HG02798 (cell line): ENCODE measurements at regions not wholly inside any gene's neighbourhood (a gene's known extent, or its start where the extent isn't known, plus 50 kb on each side); places are given as distances from the start of the nearest gene placed in this dataset.
A peak's percentile ranks its signal among the peaks of the same experiment; 100 is the strongest.
"Not testable (repeated sequence)": the region's sequence is repeated elsewhere in the genome, so short reads cannot be mapped to it uniquely, and the experiment has no call there.

Experiments used
- ATAC-seq: cut with Tn5 transposase; IDR thresholded peaks from one replicate; pipeline ENCODE4 v1.9.1; 2021; ENCODE audit warnings: mild to moderate bottlenecking; ENCODE audit not compliant: unreplicated experiment, poor library complexity

DNA sequence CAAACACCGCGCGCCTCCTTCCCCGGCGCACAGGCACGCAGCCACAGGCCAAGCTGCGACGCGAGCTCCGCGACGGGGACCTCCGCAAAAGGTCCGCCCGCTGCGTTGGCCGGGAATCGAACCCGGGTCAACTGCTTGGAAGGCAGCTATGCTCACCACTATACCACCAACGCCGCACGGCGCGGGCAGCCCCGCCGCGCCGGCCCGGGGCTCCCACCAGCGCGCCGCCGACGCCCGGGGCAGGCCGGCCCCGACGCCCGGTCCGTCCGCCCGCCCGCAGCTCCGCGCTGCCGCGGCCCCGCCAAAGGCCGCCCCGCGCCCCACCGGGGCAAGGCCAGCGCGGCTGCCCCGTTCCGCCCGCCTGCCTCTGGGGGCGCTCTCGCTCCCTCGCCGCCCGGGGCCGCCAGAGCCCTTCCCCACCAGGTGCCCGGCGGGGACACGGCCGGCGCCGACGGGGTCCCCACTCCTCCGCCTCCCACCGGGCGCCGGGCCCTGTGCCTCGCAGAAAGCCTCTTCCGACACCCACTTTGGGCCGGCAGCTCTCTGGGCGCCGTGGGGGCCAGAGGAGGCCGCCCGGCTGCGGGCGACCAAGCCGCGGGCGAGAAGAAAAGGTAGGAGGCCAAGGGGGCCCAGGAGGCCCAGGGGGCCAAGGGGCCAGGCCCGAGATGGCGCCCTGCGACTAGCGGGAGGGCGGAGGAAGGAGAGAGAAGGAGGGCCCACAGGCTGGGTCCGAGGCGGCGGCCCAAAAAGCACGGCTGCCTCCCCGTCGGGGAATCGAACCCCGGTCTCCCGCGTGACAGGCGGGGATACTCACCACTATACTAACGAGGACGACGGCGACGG lies 50.2 kb upstream of the FCGR2A start:
- ATAC-seq, result peak; percentile 23

DNA sequence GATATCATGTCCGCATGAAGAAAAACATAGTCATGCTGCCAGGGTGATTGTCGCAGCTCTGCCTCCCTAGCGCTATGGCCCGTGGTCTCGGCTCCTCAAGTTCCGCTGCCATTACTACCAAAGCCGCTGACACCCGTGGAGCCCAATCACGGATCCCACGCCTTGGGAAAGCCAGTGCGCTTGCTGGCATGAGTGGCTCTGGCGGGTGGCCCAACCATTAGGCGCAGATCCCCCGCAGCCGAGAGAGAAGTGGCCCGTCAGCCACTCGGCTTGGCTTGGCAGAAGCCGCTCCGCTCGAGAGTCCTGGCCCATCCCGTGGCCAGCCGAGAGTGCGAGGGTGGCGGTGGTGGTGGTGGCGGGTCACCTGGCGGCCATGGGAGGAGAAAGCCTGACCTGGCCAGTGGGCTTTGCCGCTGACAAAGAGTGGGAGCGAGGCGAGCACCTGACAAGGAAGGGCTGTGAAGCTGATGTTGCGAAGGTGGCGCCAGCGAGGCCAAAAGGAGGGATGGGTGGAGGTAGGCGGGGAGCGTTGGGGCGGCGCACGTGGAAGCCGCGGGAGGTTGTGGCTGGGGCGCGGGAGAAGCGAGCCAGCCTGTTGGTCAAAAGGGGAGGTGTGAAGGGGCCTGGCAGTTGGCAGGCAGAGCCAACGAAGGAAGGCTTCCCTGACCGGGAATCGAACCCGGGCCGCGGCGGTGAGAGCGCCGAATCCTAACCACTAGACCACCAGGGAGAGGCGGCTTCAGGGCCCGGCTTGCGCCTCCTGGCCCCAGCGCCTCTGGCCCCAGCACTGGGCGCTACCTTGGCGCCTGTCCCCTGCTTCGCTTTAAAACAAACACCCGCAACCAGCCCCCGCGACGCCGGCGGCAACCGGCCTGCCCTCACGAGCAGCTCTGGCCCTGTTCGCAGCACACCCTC lies 51.0 kb upstream of the FCGR2A start:
- ATAC-seq, result peak; percentile 63

DNA sequence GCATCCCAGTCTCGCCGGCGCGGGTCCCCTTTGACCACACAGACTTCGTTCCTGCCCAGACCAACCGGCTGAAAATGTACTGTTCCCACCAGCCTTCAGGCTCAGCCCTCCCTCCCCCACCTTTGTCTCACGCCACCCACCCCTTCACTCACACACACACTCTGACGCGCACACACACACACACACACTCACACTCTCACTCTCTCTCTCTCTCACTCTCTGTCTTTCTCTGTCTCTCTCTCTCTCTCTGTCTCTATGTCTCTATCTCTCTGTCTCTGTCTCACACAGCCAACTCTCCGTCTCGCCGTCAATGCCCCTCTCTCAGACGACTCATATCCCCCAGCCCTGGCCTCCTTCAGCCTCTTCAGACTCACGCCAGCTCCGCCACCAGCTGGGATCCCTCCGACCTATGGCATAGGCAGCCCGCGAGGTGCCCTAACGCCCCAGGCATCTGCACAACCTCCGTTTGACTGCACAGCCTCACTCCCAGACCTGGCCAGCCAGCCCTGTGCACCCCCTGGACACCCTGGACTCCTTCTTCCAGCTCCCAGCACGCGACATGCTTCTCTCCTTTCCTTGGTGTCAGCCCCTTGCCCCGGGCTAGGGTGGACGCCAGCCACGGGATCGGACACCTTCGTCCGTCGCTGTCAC lies 53.4 kb upstream of the FCGR2A start:
- ATAC-seq, result not testable (repeated sequence)

DNA sequence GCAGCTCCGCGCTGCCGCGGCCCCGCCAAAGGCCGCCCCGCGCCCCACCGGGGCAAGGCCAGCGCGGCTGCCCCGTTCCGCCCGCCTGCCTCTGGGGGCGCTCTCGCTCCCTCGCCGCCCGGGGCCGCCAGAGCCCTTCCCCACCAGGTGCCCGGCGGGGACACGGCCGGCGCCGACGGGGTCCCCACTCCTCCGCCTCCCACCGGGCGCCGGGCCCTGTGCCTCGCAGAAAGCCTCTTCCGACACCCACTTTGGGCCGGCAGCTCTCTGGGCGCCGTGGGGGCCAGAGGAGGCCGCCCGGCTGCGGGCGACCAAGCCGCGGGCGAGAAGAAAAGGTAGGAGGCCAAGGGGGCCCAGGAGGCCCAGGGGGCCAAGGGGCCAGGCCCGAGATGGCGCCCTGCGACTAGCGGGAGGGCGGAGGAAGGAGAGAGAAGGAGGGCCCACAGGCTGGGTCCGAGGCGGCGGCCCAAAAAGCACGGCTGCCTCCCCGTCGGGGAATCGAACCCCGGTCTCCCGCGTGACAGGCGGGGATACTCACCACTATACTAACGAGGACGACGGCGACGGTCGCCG lies 57.4 kb upstream of the FCGR2A start:
- peak; percentile 34 for ATAC-seq

DNA sequence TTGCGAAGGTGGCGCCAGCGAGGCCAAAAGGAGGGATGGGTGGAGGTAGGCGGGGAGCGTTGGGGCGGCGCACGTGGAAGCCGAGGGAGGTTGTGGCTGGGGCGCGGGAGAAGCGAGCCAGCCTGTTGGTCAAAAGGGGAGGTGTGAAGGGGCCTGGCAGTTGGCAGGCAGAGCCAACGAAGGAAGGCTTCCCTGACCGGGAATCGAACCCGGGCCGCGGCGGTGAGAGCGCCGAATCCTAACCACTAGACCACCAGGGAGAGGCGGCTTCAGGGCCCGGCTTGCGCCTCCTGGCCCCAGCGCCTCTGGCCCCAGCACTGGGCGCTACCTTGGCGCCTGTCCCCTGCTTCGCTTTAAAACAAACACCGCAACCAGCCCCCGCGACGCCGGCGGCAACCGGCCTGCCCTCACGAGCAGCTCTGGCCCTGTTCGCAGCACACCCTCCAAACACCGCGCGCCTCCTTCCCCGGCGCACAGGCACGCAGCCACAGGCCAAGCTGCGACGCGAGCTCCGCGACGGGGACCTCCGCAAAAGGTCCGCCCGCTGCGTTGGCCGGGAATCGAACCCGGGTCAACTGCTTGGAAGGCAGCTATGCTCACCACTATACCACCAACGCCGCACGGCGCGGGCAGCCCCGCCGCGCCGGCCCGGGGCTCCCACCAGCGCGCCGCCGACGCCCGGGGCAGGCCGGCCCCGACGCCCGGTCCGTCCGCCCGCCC lies 58.1 kb upstream of the FCGR2A start:
- ATAC-seq, result peak; percentile 43

DNA sequence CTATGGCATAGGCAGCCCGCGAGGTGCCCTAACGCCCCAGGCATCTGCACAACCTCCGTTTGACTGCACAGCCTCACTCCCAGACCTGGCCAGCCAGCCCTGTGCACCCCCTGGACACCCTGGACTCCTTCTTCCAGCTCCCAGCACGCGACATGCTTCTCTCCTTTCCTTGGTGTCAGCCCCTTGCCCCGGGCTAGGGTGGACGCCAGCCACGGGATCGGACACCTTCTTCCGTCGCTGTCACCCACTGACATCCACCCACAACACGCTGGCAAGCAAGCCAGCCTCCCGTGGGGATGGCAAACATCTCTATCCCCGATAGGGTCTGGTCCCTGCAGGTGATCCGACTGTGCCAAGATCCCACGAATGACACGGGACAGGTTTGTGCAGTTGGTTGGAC lies 60.5 kb upstream of the FCGR2A start:
- not testable (repeated sequence) for ATAC-seq

DNA sequence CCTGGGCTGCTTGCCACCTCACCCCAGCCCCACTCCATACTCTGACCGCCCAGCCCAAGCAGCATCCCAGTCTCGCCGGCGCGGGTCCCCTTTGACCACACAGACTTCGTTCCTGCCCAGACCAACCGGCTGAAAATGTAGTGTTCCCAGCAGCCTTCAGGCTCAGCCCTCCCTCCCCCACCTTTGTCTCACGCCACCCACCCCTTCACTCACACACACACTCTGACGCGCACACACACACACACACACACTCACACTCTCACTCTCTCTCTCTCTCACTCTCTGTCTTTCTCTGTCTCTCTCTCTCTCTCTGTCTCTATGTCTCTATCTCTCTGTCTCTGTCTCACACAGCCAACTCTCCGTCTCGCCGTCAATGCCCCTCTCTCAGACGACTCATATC lies 61.0 kb upstream of the FCGR2A start:
- ATAC-seq, result not testable (repeated sequence)

DNA sequence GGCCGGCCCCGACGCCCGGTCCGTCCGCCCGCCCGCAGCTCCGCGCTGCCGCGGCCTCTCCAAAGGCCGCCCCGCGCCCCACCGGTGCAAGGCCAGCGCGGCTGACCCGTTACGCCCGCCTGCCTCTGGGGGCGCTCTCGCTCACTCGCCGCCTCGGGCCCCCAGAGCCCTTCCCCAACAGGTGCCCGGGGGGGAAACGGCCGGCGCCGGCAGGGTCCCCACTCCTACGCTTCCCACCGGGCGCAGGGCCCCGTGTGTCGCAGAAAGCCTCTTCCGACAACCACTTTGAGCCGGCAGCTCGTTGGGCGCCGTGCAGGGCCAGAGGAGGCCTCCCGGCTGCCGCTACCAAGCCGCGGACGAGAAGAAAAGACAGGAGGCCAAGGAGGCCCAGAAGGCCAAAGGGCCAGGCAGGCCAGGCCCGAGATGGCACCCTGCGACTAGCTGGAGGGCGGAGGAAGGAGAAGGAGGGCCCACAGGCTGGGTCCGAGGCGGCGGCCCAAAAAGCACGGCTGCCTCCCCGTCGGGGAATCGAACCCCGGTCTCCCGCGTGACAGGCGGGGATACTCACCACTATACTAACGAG lies 64.9 kb upstream of the FCGR2A start:
- no peak for ATAC-seq

DNA sequence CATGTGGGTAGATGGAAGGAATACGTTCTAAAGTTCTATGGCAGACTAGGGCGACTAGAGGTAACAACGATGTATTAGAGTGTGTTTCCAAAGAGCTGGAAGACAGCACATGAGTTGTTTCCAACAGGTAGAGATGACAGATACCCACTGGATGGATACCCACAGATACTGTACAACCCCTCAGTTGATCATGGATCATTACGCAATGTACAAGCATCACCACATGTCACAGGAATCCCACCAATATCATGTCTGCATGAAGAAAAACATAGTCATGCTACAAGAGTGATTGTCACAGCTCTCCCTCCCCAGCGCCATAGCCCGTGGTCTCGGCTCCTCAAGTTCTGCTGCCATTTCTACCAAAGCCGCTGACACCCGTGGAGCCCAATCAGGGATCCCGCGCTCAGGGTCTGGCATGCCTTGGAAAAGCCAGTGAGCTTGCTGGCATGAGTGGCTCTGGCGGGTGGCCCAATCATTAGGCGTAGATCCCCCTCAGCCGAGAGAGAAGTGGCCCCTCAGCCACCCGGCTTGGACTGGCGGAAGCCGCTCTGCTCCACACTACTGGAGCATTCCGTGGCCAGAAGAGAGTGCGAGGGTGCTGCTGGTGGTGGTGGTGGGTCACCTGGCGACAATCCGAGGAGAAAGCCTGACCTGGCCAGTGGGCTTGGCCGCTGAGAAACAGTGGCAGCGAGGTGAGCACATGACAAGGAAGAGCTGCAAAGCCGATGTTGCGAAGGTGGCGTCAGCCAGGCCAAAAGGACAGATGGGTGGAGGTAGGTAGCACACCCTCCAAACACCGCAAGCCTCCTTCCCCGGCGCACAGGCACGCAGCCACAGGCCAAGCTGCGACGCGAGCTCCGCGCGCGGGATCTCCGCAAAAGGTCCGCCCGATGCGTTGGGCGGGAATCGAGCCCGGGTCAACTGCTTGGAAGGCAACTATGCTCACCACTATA lies 65.7 kb upstream of the FCGR2A start:
- ATAC-seq, result no peak

DNA sequence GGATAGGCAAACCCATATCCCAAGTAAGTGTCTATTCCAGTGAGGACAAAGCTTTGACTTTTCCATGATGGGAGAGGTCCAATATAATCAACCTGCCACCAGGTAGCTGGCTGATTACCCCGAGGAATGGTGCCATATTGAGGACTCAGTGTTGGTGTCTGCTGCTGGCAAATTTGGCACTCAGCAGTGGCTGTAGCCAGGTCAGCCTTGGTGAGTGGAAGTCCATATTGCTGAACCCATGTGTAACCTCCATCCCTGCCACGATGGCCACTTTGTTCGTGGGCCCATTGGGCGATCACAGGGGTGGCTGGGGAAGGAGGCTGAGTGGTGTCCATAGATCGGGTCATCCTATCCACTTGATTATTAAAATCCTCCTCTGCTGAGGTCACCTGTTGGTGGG lies 65.5 kb upstream of the CFAP126 start:
- ATAC-seq, result not testable (repeated sequence)

DNA sequence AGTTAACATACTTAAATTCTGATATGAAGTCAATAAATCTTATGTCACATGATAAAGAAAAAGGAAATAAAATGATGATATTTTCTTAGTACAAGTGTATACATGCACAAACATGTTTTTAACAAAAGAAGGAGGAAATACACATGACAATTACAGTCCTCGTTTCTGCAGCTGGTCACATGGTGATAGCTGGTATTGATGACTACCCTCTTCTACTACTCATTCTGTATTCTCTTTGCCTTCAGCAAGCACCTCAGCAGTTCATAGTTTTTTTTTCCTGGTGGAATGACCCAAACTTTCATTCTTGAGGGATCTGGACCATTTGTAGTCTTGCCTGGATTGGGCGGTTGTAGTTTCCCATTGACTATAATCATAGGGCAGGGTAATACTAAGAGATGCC lies 64.4 kb upstream of the CFAP126 start:
- ATAC-seq, result no peak

DNA sequence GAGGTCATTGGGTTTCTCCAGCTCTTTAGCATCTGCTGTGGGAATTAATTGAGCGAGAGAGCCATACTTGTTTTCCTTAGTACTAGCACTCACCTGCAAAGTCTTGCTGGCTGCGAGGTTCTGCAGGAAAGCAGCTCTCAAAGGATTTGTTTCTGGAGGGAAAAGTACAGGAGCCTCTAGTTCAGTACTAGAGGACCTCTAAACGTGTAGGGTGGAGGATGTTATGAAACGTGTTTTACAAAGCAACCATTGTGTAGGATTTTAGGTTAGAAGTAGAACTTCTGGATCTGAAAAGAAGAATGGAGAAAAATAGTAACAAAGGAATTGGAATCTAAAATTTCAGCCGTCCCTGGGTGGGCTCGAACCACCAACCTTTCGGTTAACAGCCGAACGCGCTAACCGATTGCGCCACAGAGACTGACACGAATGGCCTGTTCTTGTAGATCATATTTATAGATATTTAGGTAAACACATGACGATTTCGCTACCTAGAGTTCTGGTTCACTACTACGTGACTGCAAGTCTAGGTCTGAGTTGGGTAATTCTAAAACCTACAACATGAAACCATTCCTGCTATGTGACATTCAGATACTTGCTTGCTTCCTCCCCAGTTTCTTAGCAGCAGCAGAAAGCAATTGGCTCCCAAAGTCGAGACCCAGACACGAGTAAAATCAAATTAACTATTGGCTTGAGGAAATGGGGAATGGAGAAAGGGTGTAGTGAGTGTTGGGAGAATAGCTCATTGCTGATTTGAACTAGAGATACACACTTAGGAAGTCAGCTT lies 60.2 kb upstream of the CFAP126 start:
- no peak for ATAC-seq

DNA sequence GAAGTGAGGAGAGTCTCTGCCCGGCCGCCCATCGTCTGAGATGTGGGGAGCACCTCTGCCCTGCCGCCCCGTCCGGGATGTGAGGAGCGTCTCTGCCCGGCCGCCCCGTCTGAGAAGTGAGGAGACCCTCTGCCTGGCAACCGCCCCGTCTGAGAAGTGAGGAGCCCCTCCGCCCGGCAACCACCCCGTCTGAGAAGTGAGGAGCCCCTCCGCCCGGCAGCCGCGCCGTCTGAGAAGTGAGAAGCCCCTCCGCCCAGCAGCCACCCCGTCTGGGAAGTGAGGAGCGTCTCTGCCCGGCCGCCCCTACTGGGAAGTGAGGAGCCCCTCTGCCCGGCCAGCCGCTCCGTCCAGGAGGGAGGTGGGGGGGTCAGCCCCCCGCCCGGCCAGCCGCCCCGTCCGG lies 55.2 kb upstream of the CFAP126 start:
- ATAC-seq, result not testable (repeated sequence)

DNA sequence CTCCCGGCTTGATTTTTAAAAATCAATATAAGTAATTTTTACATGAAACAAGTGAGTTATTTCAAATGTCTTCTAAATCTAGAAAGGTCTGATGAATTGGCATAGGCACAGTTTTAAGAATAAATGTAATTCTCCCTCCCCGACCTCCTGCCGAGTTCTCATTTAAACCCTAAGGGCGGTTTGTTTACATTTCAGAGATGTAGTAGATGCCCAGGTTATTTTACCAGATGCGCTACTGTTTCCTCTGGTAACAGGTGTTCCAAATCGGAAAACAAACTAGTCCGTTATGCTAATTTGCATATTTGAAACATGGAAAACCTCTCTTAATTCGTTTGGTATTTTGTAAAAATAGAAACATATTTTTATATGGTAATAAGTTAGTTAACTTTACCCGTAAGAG lies 53.8 kb upstream of the CFAP126 start:
- ATAC-seq, result no peak

DNA sequence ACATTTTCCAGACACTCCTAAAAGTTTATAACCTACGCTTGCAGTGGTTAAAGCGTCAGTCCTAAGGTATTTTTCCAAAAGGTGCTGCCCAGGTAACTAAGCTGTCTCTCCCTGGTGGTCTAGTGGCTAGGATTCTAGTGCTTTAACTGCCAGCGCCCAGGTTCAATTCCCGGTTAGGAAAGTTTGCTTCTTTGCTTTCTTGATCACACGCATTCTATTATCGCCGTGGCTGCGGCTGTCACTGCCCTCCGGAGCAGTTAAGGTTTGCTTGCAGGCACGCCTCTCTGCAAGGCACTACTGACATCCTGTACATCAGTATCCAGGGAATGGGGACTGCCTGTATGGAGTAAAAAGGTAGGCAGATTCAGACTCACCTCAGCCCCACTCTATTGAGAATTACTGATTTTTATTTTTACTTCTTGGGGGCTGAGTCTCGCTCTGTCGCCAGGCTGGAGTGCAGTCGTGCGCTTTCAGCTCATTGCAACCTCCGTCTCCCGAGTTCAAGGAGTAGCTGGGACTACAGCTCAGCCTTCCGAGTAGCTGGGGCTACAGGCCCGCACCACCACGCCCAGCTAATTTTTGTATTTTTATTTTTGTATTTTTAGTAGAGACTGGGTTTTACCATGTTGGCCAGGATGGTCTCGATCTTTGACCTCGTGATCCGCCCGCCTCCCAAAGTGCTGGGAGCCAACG lies 53.2 kb upstream of the CFAP126 start:
- no peak for ATAC-seq

DNA sequence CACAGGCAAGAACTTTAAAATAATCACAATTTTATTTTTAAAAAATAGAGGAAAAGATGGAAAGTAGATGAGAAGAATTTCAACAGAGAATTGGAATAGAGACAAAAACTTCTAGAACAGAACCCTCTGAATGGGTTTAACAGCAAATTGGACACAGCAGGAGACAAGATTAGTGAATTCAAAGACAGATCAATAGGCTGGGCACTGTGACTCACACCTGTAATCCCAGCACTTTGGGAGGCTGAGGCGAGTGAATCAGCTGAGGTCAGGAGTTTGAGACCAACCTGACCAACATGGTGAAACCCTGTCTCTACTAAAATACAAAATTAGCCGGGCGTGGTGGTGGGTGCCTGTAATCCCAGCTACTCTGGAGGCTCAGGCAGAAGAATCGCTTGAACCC lies 49.9 kb upstream of the CFAP126 start:
- not testable (repeated sequence) for ATAC-seq
